ENCODE measurements at regions not wholly inside any gene's neighbourhood (a gene's known extent, or its start where the extent isn't known, plus 50 kb on each side); places are given as distances from the start of the nearest gene placed in this dataset.
"Not testable (repeated sequence)": the region's sequence is repeated elsewhere in the genome, so short reads cannot be mapped to it uniquely, and the experiment has no call there.

GRCh38 chr16:29218649-29219048 is 187.9 kb downstream of the NPIPB11 start:
- DNase-seq (ENCODE audit: low spot score) = peak; percentile 26

GRCh38 chr16:29218171-29218570 is 188.3 kb downstream of the NPIPB11 start:
- DNase-seq (ENCODE audit: low spot score) = peak; percentile 18

GRCh38 chr16:29217752-29218126 is 188.8 kb downstream of the NPIPB11 start:
- DNase-seq (ENCODE audit: low spot score) = not testable (repeated sequence)

GRCh38 chr16:29217104-29217751 is 189.3 kb downstream of the NPIPB11 start:
- DNase-seq (ENCODE audit: low spot score) = peak; percentile 41

- DNase-seq (ENCODE audit: low spot score) = not testable (repeated sequence)
These were observed 192.7 kb downstream of the NPIPB11 start for GRCh38 chr16:29213770-29214169.

GRCh38 chr16:29213251-29213650 is 193.3 kb downstream of the NPIPB11 start:
- DNase-seq (ENCODE audit: low spot score) = peak; percentile 23

GRCh38 chr16:29212084-29213027 is 194.2 kb downstream of the NPIPB11 start:
- DNase-seq (ENCODE audit: low spot score) = peak; percentile 14

GRCh38 chr16:29211456-29211855 is 195.1 kb downstream of the NPIPB11 start:
- peak; percentile 50 for DNase-seq (ENCODE audit: low spot score)

GRCh38 chr16:29210299-29211150 is 196.0 kb downstream of the NPIPB11 start:
- DNase-seq (ENCODE audit: low spot score) = peak; percentile 28

GRCh38 chr16:29206120-29206519 is 200.4 kb downstream of the NPIPB11 start:
- not testable (repeated sequence) for DNase-seq (ENCODE audit: low spot score)

- DNase-seq (ENCODE audit: low spot score) = not testable (repeated sequence)
These were observed 201.4 kb downstream of the NPIPB11 start for GRCh38 chr16:29205151-29205550.

- DNase-seq (ENCODE audit: low spot score) = no peak
These were observed 201.7 kb downstream of the NPIPB11 start for GRCh38 chr16:29204806-29205135.

- peak; percentile 56 for DNase-seq (ENCODE audit: low spot score)
These were observed 202.3 kb downstream of the NPIPB11 start for GRCh38 chr16:29203933-29204805.

GRCh38 chr16:29203046-29203932 is 203.2 kb downstream of the NPIPB11 start:
- peak; percentile 54 for DNase-seq (ENCODE audit: low spot score)

GRCh38 chr16:29202642-29203041 is 203.9 kb downstream of the NPIPB11 start:
- not testable (repeated sequence) for DNase-seq (ENCODE audit: low spot score)

GRCh38 chr16:29202025-29202632 is 204.4 kb downstream of the NPIPB11 start:
- peak; percentile 44 for DNase-seq (ENCODE audit: low spot score)

- DNase-seq (ENCODE audit: low spot score) = peak; percentile 63
These were observed 205.1 kb downstream of the NPIPB11 start for GRCh38 chr16:29201296-29202024.

GRCh38 chr16:29200681-29201080 is 205.8 kb downstream of the NPIPB11 start:
- not testable (repeated sequence) for DNase-seq (ENCODE audit: low spot score)

GRCh38 chr16:29200135-29200601 is 206.3 kb downstream of the NPIPB11 start:
- DNase-seq (ENCODE audit: low spot score) = peak; percentile 65
